ENCODE measurements at regions not wholly inside any gene's neighbourhood (a gene's known extent, or its start where the extent isn't known, plus 50 kb on each side); places are given as distances from the start of the nearest gene placed in this dataset.

GRCh38 chrX:87049567-87049966, 468.0 kb upstream of the KLHL4 start:
- H3K4me3 ChIP-seq (replicated peaks; ENCODE audit: low read depth, low read length), result no peak overlapping the region
- no peaks in the 10 kb centered on the region for H3K36me3 ChIP-seq (ENCODE audit: control insufficient read depth, insufficient read depth, low read length)
- H3K27me3 ChIP-seq (replicated peaks; ENCODE audit: control insufficient read depth, insufficient read depth, low read length), result no peaks in the 10 kb centered on the region
- TF ChIP-seq CTCF (IDR thresholded peaks at IDR 0.05; ENCODE audit: insufficient read depth, low read length, poor library complexity, severe bottlenecking), result no peak
- DNase-seq (ENCODE audit: extremely low read depth, insufficient read length), result no peak

- no peak overlapping the region for H3K4me3 ChIP-seq (replicated peaks; ENCODE audit: low read depth, low read length)
- no peak for DNase-seq (ENCODE audit: extremely low read depth, insufficient read length)
Measured at GRCh38 chrX:87063642-87064041, 454.0 kb upstream of the KLHL4 start.

GRCh38 chrX:87064502-87064901, 453.1 kb upstream of the KLHL4 start:
- Histone ChIP-seq H3K36me3 (ENCODE audit: control insufficient read depth, insufficient read depth, low read length) (no peaks in the 10 kb centered on the region), H3K27me3 (replicated peaks; ENCODE audit: control insufficient read depth, insufficient read depth, low read length) (no peaks in the 10 kb centered on the region), H3K4me3 (replicated peaks; ENCODE audit: low read depth, low read length) (no peak overlapping the region)
- DNase-seq (ENCODE audit: extremely low read depth, insufficient read length), result no peak
- TF ChIP-seq CTCF (IDR thresholded peaks at IDR 0.05; ENCODE audit: insufficient read depth, low read length, poor library complexity, severe bottlenecking), result no peak

More at GRCh38 chrX:87063642-87064041, 454.0 kb upstream of the KLHL4 start:
- Histone ChIP-seq H3K27me3 (replicated peaks; ENCODE audit: control insufficient read depth, insufficient read depth, low read length) (no peaks in the 10 kb centered on the region), H3K36me3 (ENCODE audit: control insufficient read depth, insufficient read depth, low read length) (no peaks in the 10 kb centered on the region)
- no peak for TF ChIP-seq CTCF (IDR thresholded peaks at IDR 0.05; ENCODE audit: insufficient read depth, low read length, poor library complexity, severe bottlenecking)

- no peak for TF ChIP-seq CTCF (IDR thresholded peaks at IDR 0.05; ENCODE audit: insufficient read depth, low read length, poor library complexity, severe bottlenecking)
- no peaks in the 10 kb centered on the region for H3K27me3 ChIP-seq (replicated peaks; ENCODE audit: control insufficient read depth, insufficient read depth, low read length)
Measured at GRCh38 chrX:87067795-87068369, 449.7 kb upstream of the KLHL4 start.

GRCh38 chrX:87078231-87078630, 439.4 kb upstream of the KLHL4 start:
- H3K27me3 ChIP-seq (replicated peaks; ENCODE audit: control insufficient read depth, insufficient read depth, low read length), result no peaks in the 10 kb centered on the region
- no peak for TF ChIP-seq CTCF (IDR thresholded peaks at IDR 0.05; ENCODE audit: insufficient read depth, low read length, poor library complexity, severe bottlenecking)
- no peak for DNase-seq (ENCODE audit: extremely low read depth, insufficient read length)
- H3K36me3 ChIP-seq (ENCODE audit: control insufficient read depth, insufficient read depth, low read length), result no peaks in the 10 kb centered on the region
- no peak overlapping the region for H3K4me3 ChIP-seq (replicated peaks; ENCODE audit: low read depth, low read length)

More at GRCh38 chrX:87067795-87068369, 449.7 kb upstream of the KLHL4 start:
- no peaks in the 10 kb centered on the region for H3K36me3 ChIP-seq (ENCODE audit: control insufficient read depth, insufficient read depth, low read length)
- no peak for DNase-seq (ENCODE audit: extremely low read depth, insufficient read length)
- H3K4me3 ChIP-seq (replicated peaks; ENCODE audit: low read depth, low read length), result no peak overlapping the region

GRCh38 chrX:87098477-87098876, 419.1 kb upstream of the KLHL4 start:
- no peaks in the 10 kb centered on the region for H3K27me3 ChIP-seq (replicated peaks; ENCODE audit: control insufficient read depth, insufficient read depth, low read length)
- H3K36me3 ChIP-seq (ENCODE audit: control insufficient read depth, insufficient read depth, low read length), result no peaks in the 10 kb centered on the region
- H3K4me3 ChIP-seq (replicated peaks; ENCODE audit: low read depth, low read length), result no peak overlapping the region
- DNase-seq (ENCODE audit: extremely low read depth, insufficient read length), result no peak
- no peak for TF ChIP-seq CTCF (IDR thresholded peaks at IDR 0.05; ENCODE audit: insufficient read depth, low read length, poor library complexity, severe bottlenecking)
